ENCODE measurements at regions not wholly inside any gene's neighbourhood (a gene's known extent, or its start where the extent isn't known, plus 50 kb on each side); places are given as distances from the start of the nearest gene placed in this dataset.

GRCh38 chr6:169118346-169118830 is 135.3 kb downstream of the THBS2 start:
- TF ChIP-seq, protein P1, sequence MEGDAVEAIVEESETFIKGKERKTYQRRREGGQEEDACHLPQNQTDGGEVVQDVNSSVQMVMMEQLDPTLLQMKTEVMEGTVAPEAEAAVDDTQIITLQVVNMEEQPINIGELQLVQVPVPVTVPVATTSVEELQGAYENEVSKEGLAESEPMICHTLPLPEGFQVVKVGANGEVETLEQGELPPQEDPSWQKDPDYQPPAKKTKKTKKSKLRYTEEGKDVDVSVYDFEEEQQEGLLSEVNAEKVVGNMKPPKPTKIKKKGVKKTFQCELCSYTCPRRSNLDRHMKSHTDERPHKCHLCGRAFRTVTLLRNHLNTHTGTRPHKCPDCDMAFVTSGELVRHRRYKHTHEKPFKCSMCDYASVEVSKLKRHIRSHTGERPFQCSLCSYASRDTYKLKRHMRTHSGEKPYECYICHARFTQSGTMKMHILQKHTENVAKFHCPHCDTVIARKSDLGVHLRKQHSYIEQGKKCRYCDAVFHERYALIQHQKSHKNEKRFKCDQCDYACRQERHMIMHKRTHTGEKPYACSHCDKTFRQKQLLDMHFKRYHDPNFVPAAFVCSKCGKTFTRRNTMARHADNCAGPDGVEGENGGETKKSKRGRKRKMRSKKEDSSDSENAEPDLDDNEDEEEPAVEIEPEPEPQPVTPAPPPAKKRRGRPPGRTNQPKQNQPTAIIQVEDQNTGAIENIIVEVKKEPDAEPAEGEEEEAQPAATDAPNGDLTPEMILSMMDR (IDR thresholded peaks at IDR 0.05) = no peak
- TF ChIP-seq EP300 (IDR thresholded peaks at IDR 0.05) (no peak), POLR2A (IDR thresholded peaks at IDR 0.05) (no peak)

Data from stomach (tissue), 4 donors.